ENCODE measurements at regions not wholly inside any gene's neighbourhood (a gene's known extent, or its start where the extent isn't known, plus 50 kb on each side); places are given as distances from the start of the nearest gene placed in this dataset.
"Not testable (repeated sequence)": the region's sequence is repeated elsewhere in the genome, so short reads cannot be mapped to it uniquely, and the experiment has no call there.

DNA sequence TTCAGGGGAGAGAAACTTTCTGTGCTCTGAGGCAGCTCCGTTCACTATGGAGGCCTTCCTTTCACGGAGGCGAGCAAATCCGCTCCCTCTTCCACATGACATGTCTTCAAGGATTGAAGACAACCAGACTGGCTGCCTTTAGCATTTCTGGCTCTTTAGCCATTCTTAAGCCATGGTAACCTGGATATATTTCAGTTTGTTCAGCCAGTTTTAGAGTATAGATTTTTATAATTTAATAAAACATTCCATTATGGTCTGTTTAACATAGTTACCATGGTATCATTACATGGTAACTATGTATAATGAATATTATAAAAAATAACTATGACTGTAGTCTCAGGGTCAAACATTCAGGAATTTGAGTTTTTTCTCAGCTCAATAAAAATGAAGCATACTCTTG is 54.2 kb upstream of the NFIA start:
- H3K4me3 ChIP-seq (ENCODE audit: low read depth, low read length) = no peak overlapping the region
- TF ChIP-seq, protein P1, sequence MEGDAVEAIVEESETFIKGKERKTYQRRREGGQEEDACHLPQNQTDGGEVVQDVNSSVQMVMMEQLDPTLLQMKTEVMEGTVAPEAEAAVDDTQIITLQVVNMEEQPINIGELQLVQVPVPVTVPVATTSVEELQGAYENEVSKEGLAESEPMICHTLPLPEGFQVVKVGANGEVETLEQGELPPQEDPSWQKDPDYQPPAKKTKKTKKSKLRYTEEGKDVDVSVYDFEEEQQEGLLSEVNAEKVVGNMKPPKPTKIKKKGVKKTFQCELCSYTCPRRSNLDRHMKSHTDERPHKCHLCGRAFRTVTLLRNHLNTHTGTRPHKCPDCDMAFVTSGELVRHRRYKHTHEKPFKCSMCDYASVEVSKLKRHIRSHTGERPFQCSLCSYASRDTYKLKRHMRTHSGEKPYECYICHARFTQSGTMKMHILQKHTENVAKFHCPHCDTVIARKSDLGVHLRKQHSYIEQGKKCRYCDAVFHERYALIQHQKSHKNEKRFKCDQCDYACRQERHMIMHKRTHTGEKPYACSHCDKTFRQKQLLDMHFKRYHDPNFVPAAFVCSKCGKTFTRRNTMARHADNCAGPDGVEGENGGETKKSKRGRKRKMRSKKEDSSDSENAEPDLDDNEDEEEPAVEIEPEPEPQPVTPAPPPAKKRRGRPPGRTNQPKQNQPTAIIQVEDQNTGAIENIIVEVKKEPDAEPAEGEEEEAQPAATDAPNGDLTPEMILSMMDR (IDR thresholded peaks at IDR 0.05; ENCODE audit: insufficient read depth, low read depth, low read length, missing control alignments) = no peak
- DNase-seq (ENCODE audit: low read depth) = no peak

DNA sequence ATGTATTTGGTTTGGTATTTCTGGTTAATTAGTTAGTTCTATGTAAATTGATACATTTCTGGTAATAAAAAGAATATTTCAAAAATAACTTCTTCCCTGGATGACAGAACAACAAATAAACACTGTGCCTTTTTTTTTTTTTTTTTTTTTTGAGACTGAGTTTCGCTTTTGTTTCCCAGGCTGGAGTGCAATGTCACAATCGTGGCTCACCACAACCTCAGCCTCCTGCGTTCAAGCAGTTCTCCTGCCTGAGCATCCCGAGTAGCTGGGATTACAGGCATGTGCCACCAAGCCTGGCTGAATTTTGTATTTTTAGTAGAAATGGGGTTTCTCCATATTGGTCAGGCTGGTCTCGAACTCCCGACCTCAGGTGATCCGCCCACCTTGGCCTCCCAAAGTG is 64.3 kb upstream of the NFIA start:
- DNase-seq (ENCODE audit: low read depth) = not testable (repeated sequence)

DNA sequence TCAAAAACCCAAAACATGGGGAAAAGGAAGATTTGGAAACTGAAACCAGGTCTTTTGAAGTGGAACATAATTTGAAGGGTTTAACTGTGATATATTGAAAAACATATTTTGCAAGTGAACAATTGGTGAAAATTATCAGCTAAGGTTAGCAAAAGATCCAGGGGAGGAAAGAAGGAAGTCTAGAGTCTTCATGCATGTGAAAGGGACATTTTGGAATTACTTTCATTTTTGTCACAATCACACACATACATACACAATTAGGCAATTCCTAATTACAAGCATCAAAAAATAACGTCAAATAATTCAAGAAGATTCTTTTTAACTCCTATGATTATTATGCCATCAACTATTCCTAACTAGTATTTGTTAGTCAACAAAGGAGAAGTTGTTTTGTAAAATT is 64.7 kb upstream of the NFIA start:
- DNase-seq (ENCODE audit: low read depth) = no peak
- H3K4me3 ChIP-seq (ENCODE audit: low read depth, low read length) = no peak overlapping the region
- TF ChIP-seq, protein P1 (IDR thresholded peaks at IDR 0.05; ENCODE audit: insufficient read depth, low read depth, low read length, missing control alignments) = no peak

More for the DNA sequence above, 64.3 kb upstream of the NFIA start:
- not testable (repeated sequence) for H3K4me3 ChIP-seq (ENCODE audit: low read depth, low read length)

DNA sequence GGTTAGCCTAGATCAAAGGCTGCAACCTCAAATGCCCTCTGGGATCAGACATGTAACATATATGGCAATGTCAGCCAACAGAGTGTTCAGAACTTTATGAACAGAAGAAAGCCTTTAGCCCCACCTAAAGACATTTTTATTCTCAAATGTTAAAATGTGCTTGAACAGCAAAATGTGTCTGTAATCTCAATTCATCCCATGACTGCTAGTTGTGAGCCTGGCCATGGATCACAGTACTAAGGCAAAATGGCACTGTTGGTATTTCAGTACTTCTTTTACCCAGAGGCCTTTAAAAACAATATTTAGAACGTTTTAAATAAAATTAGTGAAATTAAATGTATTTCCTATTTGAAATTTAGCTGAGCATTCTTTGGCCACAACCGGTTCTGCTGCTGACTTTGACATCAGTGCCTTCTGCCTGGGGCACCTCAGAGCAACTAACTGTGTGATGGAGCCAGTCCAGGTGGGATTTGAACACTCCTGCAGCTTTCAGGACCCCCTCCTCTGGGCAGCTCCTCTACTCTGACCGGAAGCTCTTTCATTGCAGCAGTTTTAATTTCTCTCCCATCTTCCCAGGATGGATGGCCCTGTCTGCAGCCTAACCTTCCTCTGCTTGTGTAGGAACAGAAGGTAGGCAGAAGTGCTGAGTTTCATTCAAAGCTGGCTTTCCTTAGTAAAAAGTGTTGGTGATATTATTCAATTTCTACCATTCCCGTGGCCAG is 68.3 kb upstream of the NFIA start:
- DNase-seq (ENCODE audit: low read depth) = no peak
- no peak overlapping the region for H3K4me3 ChIP-seq (ENCODE audit: low read depth, low read length)
- TF ChIP-seq, protein P1 (IDR thresholded peaks at IDR 0.05; ENCODE audit: insufficient read depth, low read depth, low read length, missing control alignments) = no peak

DNA sequence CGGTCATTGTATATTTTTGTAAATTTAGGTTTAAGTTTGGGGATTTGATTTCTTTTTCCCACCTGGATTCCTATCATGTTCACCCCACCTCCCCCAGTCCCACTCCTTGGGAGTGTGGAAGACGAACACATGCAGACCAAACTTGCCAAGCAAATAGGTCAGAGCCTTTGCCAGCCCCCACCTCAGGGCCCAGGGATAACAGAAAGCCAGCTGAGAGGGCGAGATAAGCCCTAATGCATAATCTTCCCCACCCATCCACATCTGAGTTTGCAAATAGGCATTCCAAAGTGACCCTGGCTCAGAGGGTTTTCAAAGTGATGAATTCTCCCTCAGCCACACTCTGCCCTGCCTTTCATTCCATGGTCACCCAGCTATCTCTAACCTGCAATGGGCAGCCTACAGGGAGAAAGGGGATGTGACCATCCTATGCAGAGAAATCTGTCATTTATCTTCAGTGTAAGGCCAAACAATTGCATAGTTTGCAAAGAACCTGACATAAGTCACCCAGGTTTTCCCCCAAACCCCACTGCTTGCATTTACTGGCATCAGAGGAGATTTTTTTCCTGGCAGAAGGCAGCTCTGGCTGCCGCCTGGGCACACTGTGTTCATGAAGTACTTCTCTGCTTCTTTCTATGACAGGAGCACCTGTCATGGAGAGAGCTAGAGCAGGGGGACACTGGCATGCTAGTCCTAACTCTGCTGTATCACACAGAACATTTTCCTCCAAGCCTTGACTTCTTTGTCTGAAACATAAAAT is 69.0 kb upstream of the NFIA start:
- TF ChIP-seq, protein P1 (IDR thresholded peaks at IDR 0.05; ENCODE audit: insufficient read depth, low read depth, low read length, missing control alignments) = no peak
- DNase-seq (ENCODE audit: low read depth) = no peak
- H3K4me3 ChIP-seq (ENCODE audit: low read depth, low read length) = no peak overlapping the region

DNA sequence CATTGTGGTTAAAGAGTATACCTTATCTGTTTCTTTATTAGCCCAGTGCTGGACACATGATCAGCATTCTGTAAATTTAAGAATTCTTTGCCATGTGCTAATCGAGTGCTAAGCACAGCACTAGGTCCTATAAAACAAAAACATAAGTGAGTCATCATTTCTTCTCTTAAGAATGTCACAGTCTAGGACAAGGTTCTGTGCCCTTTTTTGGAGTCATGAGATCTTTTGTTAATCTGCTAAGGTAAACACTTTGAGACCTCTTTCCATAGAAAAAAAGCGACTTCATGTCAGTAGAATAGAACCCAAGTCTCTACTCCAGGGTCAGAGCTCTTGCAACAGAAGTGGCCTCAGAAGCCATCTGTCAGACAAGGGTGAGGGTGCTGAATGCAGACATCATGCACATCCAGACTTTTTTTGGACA is 70.0 kb upstream of the NFIA start:
- TF ChIP-seq, protein P1 (IDR thresholded peaks at IDR 0.05; ENCODE audit: insufficient read depth, low read depth, low read length, missing control alignments) = no peak
- H3K4me3 ChIP-seq (ENCODE audit: low read depth, low read length) = no peak overlapping the region
- no peak for DNase-seq (ENCODE audit: low read depth)

DNA sequence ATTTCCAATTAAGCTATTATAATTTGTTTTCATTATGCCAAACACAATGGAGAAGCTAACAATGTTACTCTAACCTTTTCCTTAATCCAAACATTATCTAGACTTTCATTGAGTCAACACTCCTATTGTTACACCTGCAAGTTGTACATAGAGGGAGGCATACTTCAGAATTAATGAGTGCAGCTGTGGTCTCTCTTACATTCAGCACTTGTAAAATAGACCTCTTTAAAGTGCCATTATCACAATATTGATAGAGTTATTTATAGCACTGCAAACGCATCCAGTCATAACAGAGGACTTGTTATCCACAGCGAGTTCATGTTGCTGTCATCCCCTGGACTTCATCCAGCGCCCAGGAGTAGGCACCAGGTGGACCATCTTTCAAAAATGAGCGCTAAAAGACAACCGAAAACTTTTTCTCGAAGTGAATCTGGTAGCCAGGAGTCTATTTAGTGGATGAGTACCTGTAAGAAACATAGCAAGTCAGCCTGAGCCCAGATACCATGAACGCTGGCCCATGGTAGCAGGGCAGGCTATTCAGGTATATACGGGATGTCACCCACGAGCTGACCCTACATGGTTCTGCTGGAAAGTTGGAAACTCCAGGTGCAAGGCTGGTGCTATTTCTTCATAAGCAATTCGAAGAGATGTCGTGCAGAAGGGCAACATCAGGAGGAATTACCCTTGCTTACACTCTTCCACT is 70.6 kb upstream of the NFIA start:
- DNase-seq (ENCODE audit: low read depth) = no peak
- TF ChIP-seq, protein P1 (IDR thresholded peaks at IDR 0.05; ENCODE audit: insufficient read depth, low read depth, low read length, missing control alignments) = no peak
- H3K4me3 ChIP-seq (ENCODE audit: low read depth, low read length) = no peak overlapping the region
